Right cardiac atrium (tissue), 5 donors: ENCODE measurements at regions not wholly inside any gene's neighbourhood (a gene's known extent, or its start where the extent isn't known, plus 50 kb on each side); places are given as distances from the start of the nearest gene placed in this dataset.

Experiments
- ATAC-seq, 2 donors: fragments of 200-7000 bp; cut with Tn5 transposase; one replicate each; pipeline versions ENCODE4 v1.8.0 to v1.9.1; 2020; ENCODE audit warnings: moderate library complexity in 2 of 2, mild to moderate bottlenecking in 1 of 2
- DNase-seq, 3 donors: peaks; one replicate each; pipeline ENCODE4 v3.0.0-alpha.2; 2020
- H3K27ac ChIP-seq: one replicate; pipeline ENCODE4 v1.5.1; 2013; ENCODE audit warnings: mild to moderate bottlenecking, low read length, control low read depth, moderate library complexity
- H3K27me3 ChIP-seq: one replicate; pipeline ENCODE4 v1.6.1; 2013; ENCODE audit not compliant: control insufficient read depth, insufficient read depth
- H3K4me1 ChIP-seq: one replicate; pipeline ENCODE4 v1.6.1; 2013; ENCODE audit warnings: low read length; ENCODE audit not compliant: control insufficient read depth, insufficient read depth
- H3K4me3 ChIP-seq: one replicate; pipeline ENCODE4 v1.5.1; 2013; ENCODE audit warnings: low read length, control low read depth
- H3K9me3 ChIP-seq: one replicate; pipeline ENCODE4 v1.6.1; 2013; ENCODE audit warnings: low read length; ENCODE audit not compliant: control insufficient read depth
- WGBS: extraction: QIAGEN DNeasy Blood & Tissue Kit; methylation state at CpG from one replicate; pipeline ENCODE4 v1.1.7; 2013; 5-methylcytosine and 5-hydroxymethylcytosine counted together
- intact Hi-C, 4 donors: fragments of 100-400 bp; cut with DNase I; formaldehyde crosslinking; loops; one replicate each; pipeline versions ENCODE4 v1.11.0 to v1.14.0; 2022 to 2023
- donor health status: healthy with polysubstance abuse.
- donor health status: DM: no; HTN: yes; CAD: no.
- donor health status: DM: no; HTN: no; CAD: no.
- donor health status: DM: no; HTN: yes; CAD: no; lungs with severe emphysema.
- donor health status: DM: yes; HTN: yes; CAD: no.

DNA sequence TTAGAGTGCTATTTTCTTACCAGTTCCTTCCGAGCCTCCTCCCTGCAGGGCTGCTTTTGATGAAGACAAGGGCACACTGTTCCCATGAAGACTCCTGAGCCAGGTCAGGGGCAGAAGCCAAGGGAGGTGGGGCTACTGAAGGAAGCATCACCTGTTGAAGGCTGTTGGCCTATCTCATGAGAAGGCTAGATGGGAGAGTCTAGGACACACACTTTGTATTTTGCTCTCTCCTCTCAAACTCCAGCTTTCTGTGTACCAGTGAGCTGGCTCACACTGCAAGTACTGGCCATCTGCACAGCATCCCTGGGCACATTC lies 683.2 kb upstream of the ID4 start:
- WGBS: 70% methylated on average over 1 of the region's 1 CpG
- intact Hi-C loops: no loop called here
- DNase-seq (peak in 1 of 3 donors; percentile 46), ATAC-seq (no peak)
- Histone ChIP-seq H3K27me3 (no peaks in the 10 kb centered on the region), H3K27ac (peak overlapping the region; percentile 39), H3K4me1 (no peaks in the 10 kb centered on the region), H3K4me3 (no peak overlapping the region), H3K9me3 (no peaks in the 10 kb centered on the region)

GRCh38 chr6:19156443-19156842 lies 680.7 kb upstream of the ID4 start:
- no peaks in the 10 kb centered on the region for H3K27me3 ChIP-seq
- no peaks in the 10 kb centered on the region for H3K9me3 ChIP-seq
- no peak overlapping the region for H3K4me3 ChIP-seq
- H3K27ac ChIP-seq: no peak overlapping the region
- WGBS: 89% methylated on average over 2 of the region's 2 CpGs
- intact Hi-C loops: no loop called here
- H3K4me1 ChIP-seq: no peaks in the 10 kb centered on the region
- ATAC-seq (no peak), DNase-seq (no peak)

DNA sequence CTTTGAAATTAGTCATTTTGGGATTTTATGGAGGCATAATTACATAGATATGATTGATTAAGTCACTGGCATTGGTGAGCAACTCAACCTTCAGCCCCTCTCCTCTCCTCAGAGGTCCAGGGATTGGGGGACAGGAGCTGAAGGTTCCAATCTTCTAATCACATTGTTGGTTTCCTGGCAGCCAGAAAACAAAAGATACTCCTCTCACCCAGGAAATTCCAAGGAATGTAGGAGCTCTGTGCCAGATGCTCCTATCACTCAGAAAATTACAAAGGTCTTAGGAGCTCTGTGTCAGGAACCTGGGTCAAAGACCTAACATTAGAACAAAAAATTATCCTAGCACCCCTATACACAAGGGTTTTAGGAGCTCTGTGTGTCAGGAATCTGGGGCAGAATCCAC lies 679.7 kb upstream of the ID4 start:
- intact Hi-C loops: no loop called here
- Histone ChIP-seq H3K4me3 (no peak overlapping the region), H3K27ac (no peak overlapping the region), H3K4me1 (no peaks in the 10 kb centered on the region), H3K9me3 (no peaks in the 10 kb centered on the region), H3K27me3 (no peaks in the 10 kb centered on the region)
- no peak for ATAC-seq
- DNase-seq: no peak

DNA sequence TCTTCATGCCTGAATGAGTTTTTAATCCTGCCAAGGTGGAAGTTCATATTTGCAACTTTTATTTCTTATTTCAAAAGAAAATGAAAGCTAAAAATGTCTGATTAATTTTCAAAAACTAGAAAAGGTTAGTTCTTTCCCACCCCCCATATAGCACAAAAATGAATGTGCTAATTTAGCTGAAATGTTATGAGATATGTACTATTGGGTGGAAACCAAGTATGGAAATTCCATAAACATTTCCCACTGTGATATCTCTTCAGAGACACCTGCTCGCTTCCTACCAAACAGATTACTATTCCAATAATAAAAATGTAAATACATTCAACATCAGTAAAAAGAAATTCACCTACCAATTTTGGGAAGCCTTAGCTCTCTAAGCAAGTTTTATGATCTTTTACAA lies 678.6 kb upstream of the ID4 start:
- DNase-seq: no peak
- H3K27ac ChIP-seq: no peak overlapping the region
- intact Hi-C loops: no loop called here
- ATAC-seq: no peak
- H3K27me3 ChIP-seq: no peaks in the 10 kb centered on the region
- no peaks in the 10 kb centered on the region for H3K9me3 ChIP-seq
- H3K4me1 ChIP-seq: no peaks in the 10 kb centered on the region
- 75% methylated on average over 1 of the region's 1 CpG for WGBS
- H3K4me3 ChIP-seq: no peak overlapping the region

GRCh38 chr6:19159089-19159488 lies 678.1 kb upstream of the ID4 start:
- DNase-seq: no peak
- no peaks in the 10 kb centered on the region for H3K27me3 ChIP-seq
- no peak for ATAC-seq
- H3K9me3 ChIP-seq: no peaks in the 10 kb centered on the region
- intact Hi-C loops: no loop called here
- H3K4me3 ChIP-seq: no peak overlapping the region
- H3K27ac ChIP-seq: no peak overlapping the region
- H3K4me1 ChIP-seq: no peaks in the 10 kb centered on the region
- 61% methylated on average over 1 of the region's 1 CpG for WGBS

GRCh38 chr6:19159561-19159960 lies 677.6 kb upstream of the ID4 start:
- Histone ChIP-seq H3K9me3 (no peaks in the 10 kb centered on the region), H3K27ac (no peak overlapping the region), H3K27me3 (no peaks in the 10 kb centered on the region), H3K4me1 (no peaks in the 10 kb centered on the region), H3K4me3 (no peak overlapping the region)
- intact Hi-C loops: no loop called here
- ATAC-seq (no peak), DNase-seq (no peak)
- WGBS: 70% methylated on average over 2 of the region's 2 CpGs

DNA sequence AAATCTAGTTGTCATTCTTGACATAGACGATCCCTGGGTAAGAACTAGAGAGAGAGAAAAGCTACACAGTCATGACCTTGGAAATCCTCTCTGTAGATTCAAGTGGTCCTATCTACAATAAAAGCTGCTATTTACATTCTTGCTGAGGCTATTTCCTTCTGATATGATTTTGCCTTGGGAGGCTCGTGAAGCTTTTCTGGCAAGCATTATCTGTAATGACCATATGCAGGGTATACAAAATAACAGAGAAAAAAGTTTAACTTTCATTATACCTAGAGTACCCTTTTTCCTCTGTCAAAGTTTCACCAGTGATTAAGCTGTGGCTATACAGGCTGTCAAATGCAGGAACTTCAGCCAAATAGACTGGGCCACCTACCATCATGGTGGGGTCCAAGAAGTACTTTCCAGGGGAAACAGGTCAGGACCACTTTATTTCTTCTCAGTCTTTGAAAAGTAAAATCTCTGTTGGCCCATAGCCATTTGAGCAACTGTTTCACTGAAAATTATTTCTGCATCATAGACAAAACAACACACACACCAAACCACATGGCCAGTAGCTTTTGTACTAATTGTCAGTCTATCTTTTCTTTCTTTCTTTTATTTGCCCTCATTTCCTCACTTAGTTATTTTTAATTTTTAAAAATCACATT lies 677.0 kb upstream of the ID4 start:
- Histone ChIP-seq H3K4me3 (no peak overlapping the region), H3K27me3 (no peaks in the 10 kb centered on the region), H3K27ac (no peak overlapping the region), H3K4me1 (no peaks in the 10 kb centered on the region), H3K9me3 (no peaks in the 10 kb centered on the region)
- DNase-seq (no peak), ATAC-seq (no peak)
- intact Hi-C loops: no loop called here
- WGBS: 15% methylated on average over 2 of the region's 2 CpGs

GRCh38 chr6:19167251-19167650 lies 669.9 kb upstream of the ID4 start:
- Histone ChIP-seq H3K9me3 (no peaks in the 10 kb centered on the region), H3K4me1 (no peaks in the 10 kb centered on the region), H3K27ac (no peak overlapping the region), H3K27me3 (no peaks in the 10 kb centered on the region), H3K4me3 (no peak overlapping the region)
- ATAC-seq: no peak
- no peak for DNase-seq
- 13% methylated on average over 2 of the region's 2 CpGs for WGBS
- intact Hi-C loops: no loop called here

DNA sequence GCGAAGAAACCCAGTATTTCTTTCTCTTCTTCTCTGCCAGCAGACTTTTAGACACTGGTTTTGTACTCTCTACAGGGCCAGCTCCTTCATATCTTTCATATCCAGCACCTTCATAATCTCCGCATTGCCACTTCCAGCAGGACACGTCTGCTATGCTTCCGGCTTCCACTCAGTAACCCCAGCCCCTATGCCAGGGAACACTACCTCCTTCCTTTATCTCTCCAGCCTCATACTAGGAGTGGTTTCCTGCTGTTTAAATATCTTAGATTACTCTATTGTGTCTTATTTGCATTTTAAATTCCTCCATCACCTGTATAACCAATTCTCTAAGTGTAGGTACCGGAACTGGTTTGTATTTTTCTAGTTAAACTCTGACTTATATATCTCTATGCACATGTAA lies 667.8 kb upstream of the ID4 start:
- intact Hi-C loops: no loop called here
- no peaks in the 10 kb centered on the region for H3K27me3 ChIP-seq
- no peak overlapping the region for H3K27ac ChIP-seq
- no peaks in the 10 kb centered on the region for H3K4me1 ChIP-seq
- no peaks in the 10 kb centered on the region for H3K9me3 ChIP-seq
- peak in 1 of 2 donors; percentile 38 for ATAC-seq
- H3K4me3 ChIP-seq: no peak overlapping the region
- WGBS: 72% methylated on average over 5 of the region's 5 CpGs
- DNase-seq: no peak

- Histone ChIP-seq H3K27ac (no peak overlapping the region), H3K4me1 (no peaks in the 10 kb centered on the region), H3K9me3 (no peaks in the 10 kb centered on the region), H3K4me3 (no peak overlapping the region), H3K27me3 (no peaks in the 10 kb centered on the region)
- ATAC-seq (no peak), DNase-seq (no peak)
- intact Hi-C loops: no loop called here
- WGBS: 67% methylated on average over 3 of the region's 3 CpGs
Observed at GRCh38 chr6:19175023-19175422, 662.1 kb upstream of the ID4 start.

DNA sequence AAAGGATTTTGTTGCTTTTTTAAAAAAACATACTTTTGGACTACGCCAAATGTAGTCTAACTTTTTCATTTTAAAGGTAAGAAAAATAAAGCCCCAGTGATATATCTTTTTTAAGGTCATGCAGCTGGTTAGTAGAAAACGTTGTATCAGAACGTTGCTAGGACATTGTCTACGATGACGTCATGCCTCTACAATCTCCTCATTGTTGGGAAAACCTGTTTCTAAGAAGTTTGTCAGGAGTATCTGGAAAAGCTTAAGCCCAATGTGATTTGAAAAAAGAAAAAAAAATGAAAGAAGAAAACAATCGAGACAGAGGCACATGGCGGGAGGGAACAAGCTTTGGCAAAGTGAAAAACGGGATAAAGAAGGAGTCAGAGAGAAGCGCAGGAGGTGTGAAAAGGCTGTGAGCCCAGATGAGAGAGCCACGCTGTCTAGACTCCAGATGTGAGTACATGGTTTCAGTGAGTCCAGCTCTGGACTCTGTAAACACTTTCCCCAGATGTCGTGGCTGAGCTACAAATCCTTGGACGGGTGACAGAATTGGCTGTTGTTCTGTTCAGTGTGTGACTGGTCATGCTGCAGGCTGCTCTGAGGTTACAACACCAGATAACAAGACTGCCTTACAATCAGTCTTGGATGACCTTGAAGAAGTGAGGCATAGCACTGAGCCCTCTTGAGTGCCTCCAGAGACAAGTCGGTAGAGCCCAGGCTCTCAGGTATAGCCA lies 656.7 kb upstream of the ID4 start:
- peak; percentile 73 to 85 (median 84) for DNase-seq
- WGBS: 23% methylated on average over 13 of the region's 13 CpGs
- Histone ChIP-seq H3K27me3 (no peaks in the 10 kb centered on the region), H3K9me3 (no peaks in the 10 kb centered on the region), H3K4me1 (no peaks in the 10 kb centered on the region), H3K27ac (no peak overlapping the region), H3K4me3 (no peak overlapping the region)
- peak; percentile 98 to 99 for ATAC-seq
- intact Hi-C loops: loop anchor here in 1 of 4 donors (10.0 kb wide), 1 partner anchor 156 kb away; no protein-coding TSS in a partner anchor
